ENCODE measurements at regions not wholly inside any gene's neighbourhood (a gene's known extent, or its start where the extent isn't known, plus 50 kb on each side); places are given as distances from the start of the nearest gene placed in this dataset.

DNA sequence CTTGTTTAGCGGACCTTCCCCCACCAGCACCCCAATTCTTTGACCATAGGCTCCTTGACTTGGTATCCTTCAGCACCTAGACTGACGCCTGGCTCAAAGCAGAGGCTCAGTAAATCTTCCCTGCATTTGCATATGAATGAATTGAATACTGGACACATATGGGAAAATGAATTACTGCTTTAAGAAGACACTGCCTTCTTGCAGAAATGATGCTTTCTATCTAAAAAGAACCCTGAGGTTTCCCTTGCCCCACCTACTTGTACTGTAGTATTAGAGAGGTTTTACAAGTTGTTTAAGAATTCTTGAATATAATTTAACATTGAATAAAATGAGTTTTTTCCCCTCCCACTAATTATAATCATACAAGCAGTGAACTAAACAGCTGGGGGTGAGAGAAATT, 190.7 kb downstream of the SAMD5 start:
- TF ChIP-seq, protein P1, sequence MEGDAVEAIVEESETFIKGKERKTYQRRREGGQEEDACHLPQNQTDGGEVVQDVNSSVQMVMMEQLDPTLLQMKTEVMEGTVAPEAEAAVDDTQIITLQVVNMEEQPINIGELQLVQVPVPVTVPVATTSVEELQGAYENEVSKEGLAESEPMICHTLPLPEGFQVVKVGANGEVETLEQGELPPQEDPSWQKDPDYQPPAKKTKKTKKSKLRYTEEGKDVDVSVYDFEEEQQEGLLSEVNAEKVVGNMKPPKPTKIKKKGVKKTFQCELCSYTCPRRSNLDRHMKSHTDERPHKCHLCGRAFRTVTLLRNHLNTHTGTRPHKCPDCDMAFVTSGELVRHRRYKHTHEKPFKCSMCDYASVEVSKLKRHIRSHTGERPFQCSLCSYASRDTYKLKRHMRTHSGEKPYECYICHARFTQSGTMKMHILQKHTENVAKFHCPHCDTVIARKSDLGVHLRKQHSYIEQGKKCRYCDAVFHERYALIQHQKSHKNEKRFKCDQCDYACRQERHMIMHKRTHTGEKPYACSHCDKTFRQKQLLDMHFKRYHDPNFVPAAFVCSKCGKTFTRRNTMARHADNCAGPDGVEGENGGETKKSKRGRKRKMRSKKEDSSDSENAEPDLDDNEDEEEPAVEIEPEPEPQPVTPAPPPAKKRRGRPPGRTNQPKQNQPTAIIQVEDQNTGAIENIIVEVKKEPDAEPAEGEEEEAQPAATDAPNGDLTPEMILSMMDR (IDR thresholded peaks at IDR 0.05; ENCODE audit: insufficient read depth, low read depth, low read length): no peak
- no peak overlapping the region for H3K4me3 ChIP-seq (ENCODE audit: low read depth, low read length)
- no peak for DNase-seq (ENCODE audit: low read depth)

DNA sequence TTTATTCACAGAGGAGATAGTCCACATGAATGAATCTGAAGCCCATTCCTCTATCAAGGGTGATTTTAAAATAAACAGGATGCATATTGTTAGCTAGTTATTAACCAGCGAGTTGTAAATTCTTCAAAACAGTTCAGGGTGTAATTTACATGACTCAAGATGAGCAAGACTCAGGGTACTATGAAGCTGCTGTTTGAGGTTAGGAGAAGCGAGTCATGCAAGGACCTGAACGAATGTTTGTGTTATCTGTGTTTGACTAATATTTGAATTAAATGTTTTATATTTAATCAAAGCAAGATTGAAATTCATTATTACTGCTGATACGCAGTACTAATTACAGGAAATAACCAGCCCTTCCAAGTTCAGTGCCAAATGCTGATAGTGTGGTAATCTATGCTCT, 191.1 kb downstream of the SAMD5 start:
- H3K4me3 ChIP-seq (ENCODE audit: low read depth, low read length): no peak overlapping the region
- TF ChIP-seq, protein P1 (IDR thresholded peaks at IDR 0.05; ENCODE audit: insufficient read depth, low read depth, low read length): no peak
- peak; percentile 19 for DNase-seq (ENCODE audit: low read depth)

DNA sequence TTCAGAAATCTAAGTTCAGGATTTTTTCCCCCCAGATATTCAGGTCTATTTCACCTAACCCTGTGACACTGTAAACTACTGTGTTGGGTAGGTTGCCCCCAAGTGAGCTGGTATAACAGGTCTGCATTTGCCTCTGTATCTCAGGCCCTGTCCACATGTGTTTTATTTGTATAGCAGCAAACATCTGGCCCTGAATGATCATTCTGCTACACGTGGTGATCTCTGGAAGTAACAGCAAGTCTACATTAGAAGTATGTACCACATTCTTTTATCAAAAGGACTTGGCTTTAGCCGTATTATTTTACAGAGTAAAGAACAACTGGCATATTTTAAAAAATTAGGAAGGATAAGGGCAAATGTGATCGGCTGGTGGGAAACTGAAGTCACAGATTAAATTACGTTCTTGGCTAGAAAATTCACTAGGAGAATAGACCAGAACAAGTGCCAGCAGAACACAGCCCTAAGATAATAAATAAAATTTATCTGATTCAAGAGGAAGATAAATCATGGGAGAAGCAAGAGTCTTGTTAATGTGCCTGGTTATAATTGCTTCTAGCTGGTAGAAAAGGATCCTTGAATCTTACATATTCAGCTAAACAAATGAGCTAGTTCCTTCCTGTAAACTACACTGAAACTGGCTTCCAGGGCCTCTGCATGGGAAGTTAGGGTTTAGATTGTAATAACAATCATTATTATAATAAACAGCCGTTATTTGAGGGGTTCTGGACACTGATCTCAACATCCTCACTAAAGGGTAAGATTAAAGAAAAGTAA, 192.1 kb downstream of the SAMD5 start:
- no peak overlapping the region for H3K4me3 ChIP-seq (ENCODE audit: low read depth, low read length)
- TF ChIP-seq, protein P1 (IDR thresholded peaks at IDR 0.05; ENCODE audit: insufficient read depth, low read depth, low read length): no peak
- DNase-seq (ENCODE audit: low read depth): no peak

DNA sequence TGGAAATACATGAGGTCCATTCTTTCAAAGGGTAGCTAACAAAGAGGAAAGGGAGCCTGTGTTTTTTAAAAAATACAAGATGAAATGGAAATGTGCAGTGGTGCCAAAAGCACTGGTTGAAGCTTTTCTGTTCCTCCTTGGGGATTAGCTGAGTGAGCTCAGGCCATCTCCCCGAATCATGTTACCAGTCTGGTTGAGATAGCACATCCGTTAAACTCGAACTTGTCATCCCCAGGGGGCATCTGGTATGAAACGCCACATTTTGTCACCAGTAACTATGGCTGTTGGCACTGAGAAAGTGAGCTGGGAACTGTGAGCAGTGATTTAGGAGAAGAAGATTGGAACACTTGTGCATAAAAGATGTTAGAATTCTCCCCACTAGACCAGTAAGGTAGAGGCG, 196.2 kb downstream of the SAMD5 start:
- no peak for DNase-seq (ENCODE audit: low read depth)
- TF ChIP-seq, protein P1 (IDR thresholded peaks at IDR 0.05; ENCODE audit: insufficient read depth, low read depth, low read length): no peak
- H3K4me3 ChIP-seq (ENCODE audit: low read depth, low read length): no peak overlapping the region

DNA sequence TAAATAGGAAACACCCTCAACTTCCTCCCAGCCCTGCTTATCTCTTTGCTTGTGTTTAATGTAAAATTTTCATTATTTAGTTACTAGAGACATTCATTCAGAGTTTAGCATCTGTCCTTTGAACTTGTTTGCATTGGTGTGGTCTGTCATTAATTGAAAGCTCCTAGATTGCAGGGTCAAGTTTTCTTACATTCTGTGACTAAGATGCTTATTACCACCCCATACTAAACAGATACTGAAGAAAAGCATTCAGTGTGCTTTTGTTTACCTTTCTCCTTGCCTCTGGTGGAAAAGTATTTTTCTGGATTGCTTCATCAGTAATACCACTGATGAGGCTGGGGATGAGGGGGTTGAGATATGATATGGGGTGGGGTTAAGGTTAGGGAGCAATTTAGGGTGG, 199.0 kb downstream of the SAMD5 start:
- TF ChIP-seq, protein P1 (IDR thresholded peaks at IDR 0.05; ENCODE audit: insufficient read depth, low read depth, low read length): no peak
- no peak for DNase-seq (ENCODE audit: low read depth)
- no peak overlapping the region for H3K4me3 ChIP-seq (ENCODE audit: low read depth, low read length)

DNA sequence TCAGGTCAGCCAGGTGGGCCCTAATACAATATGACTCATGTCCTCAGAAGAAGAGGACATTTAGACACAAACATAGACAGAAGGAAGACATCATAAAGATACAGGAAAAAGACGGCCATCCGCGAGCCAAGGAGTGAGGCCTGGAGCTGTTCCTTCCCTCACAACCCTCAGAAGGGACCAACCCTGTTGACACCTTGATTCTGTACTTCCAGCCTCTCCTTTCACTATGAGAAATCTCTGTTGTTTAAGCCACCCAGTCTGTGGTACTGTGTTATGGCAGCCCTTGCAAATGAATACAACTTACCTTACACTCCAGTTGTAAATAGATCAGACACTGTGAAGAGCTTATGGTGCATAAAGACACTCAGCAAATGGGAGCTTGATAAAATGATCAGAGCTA, 199.7 kb downstream of the SAMD5 start:
- DNase-seq (ENCODE audit: low read depth): no peak
- H3K4me3 ChIP-seq (ENCODE audit: low read depth, low read length): no peak overlapping the region
- TF ChIP-seq, protein P1 (IDR thresholded peaks at IDR 0.05; ENCODE audit: insufficient read depth, low read depth, low read length): no peak
